Fibroblast of pulmonary artery (primary cell): ENCODE measurements at regions not wholly inside any gene's neighbourhood (a gene's known extent, or its start where the extent isn't known, plus 50 kb on each side); places are given as distances from the start of the nearest gene placed in this dataset.
A peak's percentile ranks its signal among the peaks of the same experiment; 100 is the strongest.

ENCODE experiments used
- DNase-seq: peaks from one replicate; pipeline ENCODE4 v3.0.0-alpha.2; 2010; ENCODE audit warnings: low read depth
- H3K4me3 ChIP-seq: replicated peaks from 2 replicates; pipeline ENCODE4 v1.5.1; 2011; ENCODE audit warnings: low read depth, mild to moderate bottlenecking, control low read depth, low read length, moderate library complexity
- TF ChIP-seq, protein P1 (sequence below): IDR thresholded peaks from 2 replicates; pipeline ENCODE4 v1.5.1; 2011; ENCODE audit warnings: mild to moderate bottlenecking, control low read depth, low read length, inconsistent platforms; ENCODE audit errors: missing control alignments

DNA sequence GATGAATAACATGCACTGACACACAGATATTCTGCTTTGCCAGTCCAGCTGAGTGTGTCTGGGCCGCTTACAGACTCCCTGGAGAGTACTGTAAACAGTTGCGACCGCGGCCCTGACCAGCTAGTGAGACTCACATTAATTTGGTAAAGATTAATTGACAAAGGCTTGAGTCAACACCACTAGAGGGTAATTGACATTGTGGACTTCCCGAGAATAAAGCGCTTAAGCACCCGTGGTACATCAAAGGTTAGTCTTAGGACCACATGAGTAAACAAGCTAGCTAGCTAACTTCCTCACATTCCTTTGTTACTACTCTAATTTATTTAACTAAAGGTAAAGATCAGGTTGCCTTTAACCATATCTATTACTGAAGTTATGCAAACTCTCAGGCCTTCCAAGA is 624.4 kb upstream of the ARGLU1 start:
- no peak overlapping the region for H3K4me3 ChIP-seq
- DNase-seq: no peak
- TF ChIP-seq, protein P1, sequence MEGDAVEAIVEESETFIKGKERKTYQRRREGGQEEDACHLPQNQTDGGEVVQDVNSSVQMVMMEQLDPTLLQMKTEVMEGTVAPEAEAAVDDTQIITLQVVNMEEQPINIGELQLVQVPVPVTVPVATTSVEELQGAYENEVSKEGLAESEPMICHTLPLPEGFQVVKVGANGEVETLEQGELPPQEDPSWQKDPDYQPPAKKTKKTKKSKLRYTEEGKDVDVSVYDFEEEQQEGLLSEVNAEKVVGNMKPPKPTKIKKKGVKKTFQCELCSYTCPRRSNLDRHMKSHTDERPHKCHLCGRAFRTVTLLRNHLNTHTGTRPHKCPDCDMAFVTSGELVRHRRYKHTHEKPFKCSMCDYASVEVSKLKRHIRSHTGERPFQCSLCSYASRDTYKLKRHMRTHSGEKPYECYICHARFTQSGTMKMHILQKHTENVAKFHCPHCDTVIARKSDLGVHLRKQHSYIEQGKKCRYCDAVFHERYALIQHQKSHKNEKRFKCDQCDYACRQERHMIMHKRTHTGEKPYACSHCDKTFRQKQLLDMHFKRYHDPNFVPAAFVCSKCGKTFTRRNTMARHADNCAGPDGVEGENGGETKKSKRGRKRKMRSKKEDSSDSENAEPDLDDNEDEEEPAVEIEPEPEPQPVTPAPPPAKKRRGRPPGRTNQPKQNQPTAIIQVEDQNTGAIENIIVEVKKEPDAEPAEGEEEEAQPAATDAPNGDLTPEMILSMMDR: no peak

DNA sequence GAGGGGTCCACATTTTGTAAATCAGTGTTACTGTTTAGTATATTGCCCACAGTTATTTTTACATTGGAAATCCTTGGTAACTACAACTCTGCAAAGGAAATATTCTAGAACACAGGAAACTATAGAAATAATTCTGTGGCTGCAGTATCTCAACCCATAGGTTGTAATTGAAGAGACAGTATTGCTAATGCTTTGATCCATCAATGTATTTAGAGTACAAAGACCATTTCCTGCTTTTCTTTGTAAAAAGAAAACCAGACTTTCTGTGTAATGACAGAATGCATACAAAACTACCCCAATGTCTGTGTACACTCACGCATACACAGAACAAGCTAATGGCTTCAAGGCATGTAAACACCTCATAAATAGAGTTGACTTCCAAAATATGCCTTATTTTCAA is 622.1 kb upstream of the ARGLU1 start:
- DNase-seq: no peak
- TF ChIP-seq, protein P1: no peak
- no peak overlapping the region for H3K4me3 ChIP-seq

DNA sequence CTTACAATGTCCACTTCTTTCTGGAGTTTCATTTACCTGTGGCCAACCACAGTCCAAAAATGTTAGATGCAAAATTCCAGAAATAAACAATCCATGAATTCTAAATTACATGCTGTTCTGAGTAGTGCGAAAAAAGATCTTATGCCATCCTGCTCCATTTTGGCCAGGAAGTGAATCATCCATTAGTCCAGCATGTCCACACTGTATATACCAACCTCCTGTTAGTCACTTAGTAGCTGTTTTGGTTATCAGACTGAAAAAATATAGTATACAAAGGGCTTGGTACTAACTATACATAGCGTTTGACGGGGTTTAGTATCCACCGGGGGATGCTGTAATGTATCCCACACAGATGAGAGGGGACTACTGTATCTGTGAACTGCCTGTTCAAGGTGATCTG is 618.0 kb upstream of the ARGLU1 start:
- TF ChIP-seq, protein P1: no peak
- H3K4me3 ChIP-seq: no peak overlapping the region

DNA sequence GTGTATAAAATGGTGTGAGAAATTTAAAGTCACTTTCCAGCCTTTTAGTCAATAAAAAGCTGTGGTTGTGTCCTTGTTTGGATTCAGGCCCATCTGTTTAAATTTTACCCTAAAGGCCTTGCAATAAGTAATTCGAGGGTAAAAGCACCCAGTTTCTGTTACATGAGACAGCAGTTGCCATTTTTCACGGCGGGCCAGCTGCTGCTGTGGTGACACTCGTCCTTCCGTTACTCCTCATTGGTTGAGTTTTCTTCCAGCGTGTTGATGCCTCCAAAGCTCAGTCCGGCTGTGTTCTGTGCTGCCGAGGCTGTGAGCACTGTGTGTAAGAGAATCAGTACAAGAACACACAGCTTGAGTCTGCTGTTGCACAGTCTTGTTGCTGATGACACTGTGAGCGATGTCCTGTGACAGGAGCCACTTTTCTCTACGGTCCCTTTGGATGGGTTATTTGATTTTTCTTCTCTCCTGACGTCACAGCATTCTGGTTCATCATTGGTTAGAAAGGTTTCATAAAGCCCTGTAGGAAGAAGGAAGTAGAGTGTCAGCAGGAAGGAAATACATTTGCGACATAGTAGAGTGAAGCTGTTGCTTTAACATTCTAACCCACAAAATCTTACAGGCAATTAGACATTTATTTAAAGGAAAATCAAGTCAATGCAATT is 602.5 kb upstream of the ARGLU1 start:
- TF ChIP-seq, protein P1: no peak
- no peak overlapping the region for H3K4me3 ChIP-seq
- DNase-seq: no peak

More for the DNA sequence above, 618.0 kb upstream of the ARGLU1 start:
- DNase-seq: peak; percentile 53

DNA sequence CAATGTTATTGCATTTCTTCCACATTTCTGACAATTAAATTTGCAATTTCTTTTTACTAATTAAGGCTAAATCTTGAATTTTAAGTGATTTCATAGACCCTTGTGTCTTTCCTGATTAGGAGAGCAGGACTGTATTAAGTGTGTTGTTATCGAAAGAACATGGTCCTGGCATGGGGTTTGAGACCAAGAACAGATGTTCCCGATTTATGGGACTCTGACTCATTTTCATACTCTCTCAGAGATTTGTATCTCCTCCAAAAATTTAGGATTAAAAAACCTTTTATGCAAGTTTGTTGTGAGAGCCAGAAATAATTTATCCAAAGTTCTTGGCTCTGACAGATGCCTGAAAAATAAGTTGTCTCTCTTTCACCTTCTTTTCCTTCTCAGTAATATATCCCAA is 589.3 kb upstream of the ARGLU1 start:
- no peak for DNase-seq
- no peak overlapping the region for H3K4me3 ChIP-seq
- TF ChIP-seq, protein P1: no peak

DNA sequence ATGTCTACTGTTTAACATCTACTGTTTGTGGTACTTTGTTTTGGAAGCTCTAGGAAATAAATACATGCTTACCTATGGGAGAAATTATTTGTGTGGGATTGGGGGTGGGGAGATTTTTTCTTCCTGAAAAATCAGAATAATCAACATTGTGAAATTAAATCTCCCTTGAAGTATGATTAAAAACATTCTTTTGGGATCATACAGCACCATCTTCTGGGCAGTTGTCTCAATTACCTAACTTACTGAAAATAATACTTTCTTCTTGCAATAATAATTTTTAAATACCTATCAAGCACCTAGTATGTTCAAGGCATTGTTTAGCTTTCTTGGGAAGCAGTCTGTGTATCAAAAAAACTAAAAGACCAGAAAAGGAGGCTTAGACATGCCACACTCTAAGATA is 576.5 kb upstream of the ARGLU1 start:
- peak; percentile 15 for DNase-seq
- H3K4me3 ChIP-seq: no peak overlapping the region
- TF ChIP-seq, protein P1: peak; percentile 13

DNA sequence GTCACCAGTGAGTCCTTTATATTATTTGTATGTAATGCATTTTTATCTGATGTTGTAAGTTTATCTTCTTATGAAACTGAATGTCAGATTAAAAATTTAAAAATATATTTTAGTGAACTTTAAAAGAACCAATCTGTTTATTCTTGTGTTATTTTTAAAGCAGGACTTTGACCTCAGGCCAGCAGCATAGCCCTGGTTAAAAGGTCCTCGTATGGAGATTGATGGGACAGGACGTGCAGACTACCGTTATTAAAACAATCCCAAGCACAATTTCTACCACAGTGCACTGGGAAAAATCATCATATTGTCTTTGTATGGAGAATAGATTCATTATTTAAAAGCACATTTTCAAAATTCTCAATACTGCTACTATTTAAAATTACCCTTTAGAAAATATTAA is 573.8 kb upstream of the ARGLU1 start:
- H3K4me3 ChIP-seq: no peak overlapping the region
- TF ChIP-seq, protein P1: no peak
- DNase-seq: no peak
